ENCODE measurements at regions not wholly inside any gene's neighbourhood (a gene's known extent, or its start where the extent isn't known, plus 50 kb on each side); places are given as distances from the start of the nearest gene placed in this dataset.

- ChIA-PET POLR2A (no interaction called here), CTCF (no interaction called here)
- Histone ChIP-seq H3K27me3 (replicated peaks; ENCODE audit: control insufficient read depth, insufficient read depth, low read length) (no peaks in the 10 kb centered on the region), H3K36me3 (ENCODE audit: control insufficient read depth, insufficient read depth, low read length) (no peaks in the 10 kb centered on the region), H3K9me3 (no peaks in the 10 kb centered on the region), H3K4me1 (no peaks in the 10 kb centered on the region), H3K4me3 (ENCODE audit: low read depth, low read length) (no peak overlapping the region)
- DNase-seq: no peak
- Mint-ChIP-seq H3K27ac (ENCODE audit: unreplicated experiment) (no peak overlapping the region), H3K4me3 (ENCODE audit: unreplicated experiment) (no peak overlapping the region), H3K27me3 (ENCODE audit: insufficient read depth, unreplicated experiment) (peaks cover 3% of the 10 kb centered on the region), H3K9me3 (ENCODE audit: unreplicated experiment) (no peaks in the 10 kb centered on the region), H3K36me3 (ENCODE audit: insufficient read depth, unreplicated experiment) (no peaks in the 10 kb centered on the region), H3K4me1 (ENCODE audit: low read depth, unreplicated experiment) (no peaks in the 10 kb centered on the region)
- TF ChIP-seq CTCF (IDR thresholded peaks at IDR 0.05; ENCODE audit: insufficient read depth in 1 of 2, low read depth in 1 of 2, low read length in 1 of 2, severe bottlenecking in 1 of 2, unreplicated experiment in 1 of 2): no peak
- intact Hi-C loops (cut with micrococcal nuclease; ENCODE audit: unreplicated experiment): no loop called here
- BruUV-seq (replicated peaks): no TSS peak
Observed at GRCh38 chr3:22907796-22908195, 295.3 kb upstream of the UBE2E2 start.

GRCh38 chr3:22908989-22909507, 294.1 kb upstream of the UBE2E2 start:
- ChIA-PET CTCF (no interaction called here), POLR2A (no interaction called here)
- H3K4me1 Mint-ChIP-seq (ENCODE audit: low read depth, unreplicated experiment): no peaks in the 10 kb centered on the region

GRCh38 chr3:22916933-22917332, 286.2 kb upstream of the UBE2E2 start:
- H3K36me3 ChIP-seq (ENCODE audit: control insufficient read depth, insufficient read depth, low read length): no peaks in the 10 kb centered on the region
- H3K4me1 ChIP-seq: no peaks in the 10 kb centered on the region
- no peaks in the 10 kb centered on the region for H3K9me3 ChIP-seq
- H3K4me3 Mint-ChIP-seq (ENCODE audit: unreplicated experiment): no peak overlapping the region
- BruUV-seq (replicated peaks): no TSS peak
- no peak overlapping the region for H3K4me3 ChIP-seq (ENCODE audit: low read depth, low read length)
- H3K27ac Mint-ChIP-seq (ENCODE audit: unreplicated experiment): no peak overlapping the region
- no peaks in the 10 kb centered on the region for H3K4me1 Mint-ChIP-seq (ENCODE audit: low read depth, unreplicated experiment)
- no peaks in the 10 kb centered on the region for H3K9me3 Mint-ChIP-seq (ENCODE audit: unreplicated experiment)
- ChIA-PET CTCF (no interaction called here), POLR2A (no interaction called here)
- peaks cover 9% of the 10 kb centered on the region for H3K27me3 Mint-ChIP-seq (ENCODE audit: insufficient read depth, unreplicated experiment)
- intact Hi-C loops (cut with micrococcal nuclease; ENCODE audit: unreplicated experiment): no loop called here
- DNase-seq: no peak
- no peaks in the 10 kb centered on the region for H3K36me3 Mint-ChIP-seq (ENCODE audit: insufficient read depth, unreplicated experiment)
- H3K27me3 ChIP-seq (replicated peaks; ENCODE audit: control insufficient read depth, insufficient read depth, low read length): no peaks in the 10 kb centered on the region
- no peak for TF ChIP-seq CTCF (IDR thresholded peaks at IDR 0.05; ENCODE audit: insufficient read depth in 1 of 2, low read depth in 1 of 2, low read length in 1 of 2, severe bottlenecking in 1 of 2, unreplicated experiment in 1 of 2)

More at GRCh38 chr3:22908989-22909507, 294.1 kb upstream of the UBE2E2 start:
- Histone ChIP-seq H3K36me3 (ENCODE audit: control insufficient read depth, insufficient read depth, low read length) (no peaks in the 10 kb centered on the region), H3K27me3 (replicated peaks; ENCODE audit: control insufficient read depth, insufficient read depth, low read length) (no peaks in the 10 kb centered on the region), H3K4me1 (no peaks in the 10 kb centered on the region), H3K4me3 (ENCODE audit: low read depth, low read length) (no peak overlapping the region), H3K9me3 (no peaks in the 10 kb centered on the region)
- BruUV-seq (replicated peaks): no TSS peak
- H3K9me3 Mint-ChIP-seq (ENCODE audit: unreplicated experiment): no peaks in the 10 kb centered on the region
- no peak overlapping the region for H3K27ac Mint-ChIP-seq (ENCODE audit: unreplicated experiment)
- no peak overlapping the region for H3K4me3 Mint-ChIP-seq (ENCODE audit: unreplicated experiment)
- no peaks in the 10 kb centered on the region for H3K36me3 Mint-ChIP-seq (ENCODE audit: insufficient read depth, unreplicated experiment)
- DNase-seq: no peak
- no peak for TF ChIP-seq CTCF (IDR thresholded peaks at IDR 0.05; ENCODE audit: insufficient read depth in 1 of 2, low read depth in 1 of 2, low read length in 1 of 2, severe bottlenecking in 1 of 2, unreplicated experiment in 1 of 2)
- H3K27me3 Mint-ChIP-seq (ENCODE audit: insufficient read depth, unreplicated experiment): peaks cover 4% of the 10 kb centered on the region
- intact Hi-C loops (cut with micrococcal nuclease; ENCODE audit: unreplicated experiment): no loop called here

Data from Caco-2 (cell line).